B cell (primary cell): ENCODE measurements at regions not wholly inside any gene's neighbourhood (a gene's known extent, or its start where the extent isn't known, plus 50 kb on each side); places are given as distances from the start of the nearest gene placed in this dataset.

Experiments
- ATAC-seq: fragments of 200-7000 bp; cut with Tn5 transposase; one replicate; pipeline ENCODE4 v1.10.0; 2021; ENCODE audit warnings: low read depth, mild to moderate bottlenecking, moderate number of reproducible peaks, moderate library complexity
- CTCF ChIA-PET: fragments of 350-600 bp; sonication (Branson Sonifier 250); formaldehyde crosslinking; loops from one replicate; lab custom pipeline; 2021; ENCODE audit warnings: antibody characterized with exemption, inconsistent platforms; lab: Charles Lee
- POLR2A ChIA-PET: fragments of 350-600 bp; sonication (Branson Sonifier 250); formaldehyde crosslinking; loops from one replicate; lab custom pipeline; 2021; ENCODE audit warnings: antibody characterized with exemption; lab: Charles Lee
- DNase-seq: peaks from one replicate; pipeline ENCODE4 v3.0.0; 2013
- H2AFZ ChIP-seq: 2 replicates; pipeline ENCODE4 v1.6.1; 2012; ENCODE audit warnings: mild to moderate bottlenecking, low read depth, low read length; ENCODE audit not compliant: insufficient read depth, poor library complexity, severe bottlenecking
- H3K27ac ChIP-seq, 2 donors: 1 replicate in 1 of 2; 2 replicates in 1 of 2; pipeline ENCODE4 v1.5.1; 2012 to 2013; ENCODE audit warnings: low read length in 2 of 2, mild to moderate bottlenecking in 2 of 2, moderate library complexity in 1 of 2
- H3K27me3 ChIP-seq, 4 experiments: fragments of 200-600 bp in 1 of 4; sonication (generic) in 1 of 4; replicated peaks in 1 of 4; 1 replicate in 2 of 4; 2 replicates in 2 of 4; pipeline versions ENCODE4 v1.6.1 to v1.7.0; 2013 to 2016; ENCODE audit warnings: low read length in 3 of 4, mild to moderate bottlenecking in 2 of 4, mixed read lengths in 1 of 4, moderate library complexity in 1 of 4; ENCODE audit not compliant: insufficient read depth in 4 of 4, control insufficient read depth in 3 of 4; ENCODE audit errors: control extremely low read depth in 1 of 4
- H3K36me3 ChIP-seq, 2 experiments: replicated peaks in 1 of 2; 1 replicate in 1 of 2; 2 replicates in 1 of 2; pipeline versions ENCODE4 v1.6.1 to v1.7.1; 2013; ENCODE audit warnings: low read length in 1 of 2; ENCODE audit not compliant: insufficient read depth in 2 of 2, control insufficient read depth in 1 of 2; ENCODE audit errors: control extremely low read depth in 1 of 2, extremely low read depth in 1 of 2
- H3K4me1 ChIP-seq, 2 donors: fragments of 200-600 bp in 1 of 2; sonication (generic) in 1 of 2; 1 replicate in 1 of 2; 2 replicates in 1 of 2; pipeline versions ENCODE4 v1.5.1 to v1.6.1; 2013 to 2017; ENCODE audit warnings: low read length in 2 of 2; ENCODE audit not compliant: control insufficient read depth in 2 of 2, insufficient read depth in 2 of 2
- H3K4me2 ChIP-seq: replicated peaks from 2 replicates; pipeline ENCODE3; 2012; ENCODE audit warnings: mild to moderate bottlenecking, low read depth, low read length; ENCODE audit not compliant: poor library complexity, severe bottlenecking
- H3K4me3 ChIP-seq, 5 experiments: fragments of 200-600 bp in 1 of 5; sonication (generic) in 1 of 5; 1 replicate in 3 of 5; 2 replicates in 2 of 5; pipeline versions ENCODE4 v1.5.1 to v1.7.0; 2011 to 2016; ENCODE audit warnings: low read length in 4 of 5, mild to moderate bottlenecking in 4 of 5, low read depth in 2 of 5, control low read depth in 1 of 5, moderate library complexity in 1 of 5; ENCODE audit not compliant: insufficient read depth in 1 of 5; ENCODE audit errors: control extremely low read depth in 1 of 5, extremely low read depth in 1 of 5
- H3K79me2 ChIP-seq: fragments of 200-600 bp; sonication (generic); one replicate; pipeline ENCODE4 v1.6.0; 2016; ENCODE audit warnings: low read length; ENCODE audit not compliant: control insufficient read depth, insufficient read depth
- H3K9ac ChIP-seq: fragments of 200-600 bp; sonication (generic); 2 replicates; pipeline ENCODE4 v1.6.1; 2017; ENCODE audit warnings: mild to moderate bottlenecking, low read length, moderate library complexity
- H3K9me3 ChIP-seq, 3 donors: one replicate each; pipeline versions ENCODE4 v1.6.1 to v1.7.1; 2013; ENCODE audit warnings: low read length in 2 of 3; ENCODE audit not compliant: control insufficient read depth in 2 of 3, insufficient read depth in 1 of 3; ENCODE audit errors: control extremely low read depth in 1 of 3
- H4K20me1 ChIP-seq: 2 replicates; pipeline ENCODE4 v1.6.0; 2012; ENCODE audit warnings: mild to moderate bottlenecking, low read length; ENCODE audit not compliant: insufficient read depth, control insufficient read depth, poor library complexity, severe bottlenecking
- H3K27ac Mint-ChIP-seq: one replicate; pipeline ENCODE4 v1.8.0; 2021; ENCODE audit warnings: mixed read lengths
- H3K27me3 Mint-ChIP-seq: one replicate; pipeline ENCODE4 v1.8.0; 2021; ENCODE audit warnings: mixed read lengths
- H3K4me1 Mint-ChIP-seq: one replicate; pipeline ENCODE4 v1.8.0; 2021; ENCODE audit warnings: mixed read lengths
- H3K4me3 Mint-ChIP-seq: one replicate; pipeline ENCODE4 v1.8.0; 2021; ENCODE audit warnings: mixed read lengths
- H3K9me3 Mint-ChIP-seq: one replicate; pipeline ENCODE4 v1.8.0; 2022; ENCODE audit warnings: mixed read lengths; ENCODE audit not compliant: insufficient read depth
- CTCF ChIP-seq: fragments of 200-600 bp; IDR thresholded peaks from one replicate; pipeline ENCODE4 v1.8.0; 2022; ENCODE audit warnings: antibody characterized with exemption, mild to moderate bottlenecking
- EZH2 ChIP-seq: IDR thresholded peaks from 2 replicates; pipeline ENCODE4 v1.6.1; 2012; ENCODE audit warnings: borderline replicate concordance, low read depth, mild to moderate bottlenecking, moderate library complexity, low read length; ENCODE audit not compliant: insufficient read depth, poor library complexity, severe bottlenecking
- WGBS: methylation state at CpG from one replicate; pipeline ENCODE4 v1.1.5; 2013; ENCODE audit warnings: missing lambda C conversion rate; ENCODE audit not compliant: insufficient coverage; 5-methylcytosine and 5-hydroxymethylcytosine counted together
- intact Hi-C: fragments of 100-400 bp; cut with micrococcal nuclease; formaldehyde crosslinking; loops from one replicate; pipeline ENCODE4 v1.10.0; 2022

- ChIA-PET POLR2A (no interaction called here), CTCF (interaction anchor here (0.8 kb wide), 1 partner anchor 10 kb away, joined by 3 read pairs; no protein-coding TSS in a partner anchor)
- DNase-seq (no peak), ATAC-seq (no peak)
- WGBS: 93% methylated on average over 3 of the region's 7 CpGs
- Histone ChIP-seq H3K4me3 (no peak overlapping the region), H3K27ac (no peak overlapping the region), H2AFZ (no peak overlapping the region), H3K9me3 (no peaks in the 10 kb centered on the region), H3K36me3 (no peaks in the 10 kb centered on the region), H3K79me2 (no peaks in the 10 kb centered on the region), H3K9ac (no peak overlapping the region), H3K27me3 (no peaks in the 10 kb centered on the region), H3K4me1 (no peaks in the 10 kb centered on the region), H3K4me2 (no peak overlapping the region), H4K20me1 (no peaks in the 10 kb centered on the region)
- intact Hi-C loops: no loop called here
- TF ChIP-seq CTCF (no peak), EZH2 (no peak)
- Mint-ChIP-seq H3K27me3 (no peaks in the 10 kb centered on the region), H3K9me3 (no peaks in the 10 kb centered on the region), H3K4me3 (no peak overlapping the region), H3K4me1 (no peaks in the 10 kb centered on the region), H3K27ac (no peak overlapping the region)
Observed at GRCh38 chr14:38743966-38744584, 359.0 kb downstream of the SEC23A start.

GRCh38 chr14:38737686-38738407 lies 365.2 kb downstream of the SEC23A start:
- Mint-ChIP-seq H3K4me1 (no peaks in the 10 kb centered on the region), H3K27me3 (no peaks in the 10 kb centered on the region), H3K4me3 (no peak overlapping the region), H3K9me3 (peaks cover 4% of the 10 kb centered on the region), H3K27ac (no peak overlapping the region)
- H3K4me2 ChIP-seq: no peak overlapping the region
- intact Hi-C loops: no loop called here
- WGBS: 84% methylated on average over 10 of the region's 12 CpGs
- H3K79me2 ChIP-seq: no peaks in the 10 kb centered on the region
- ChIA-PET CTCF (no interaction called here), POLR2A (no interaction called here)
- no peak for TF ChIP-seq CTCF
- no peak for TF ChIP-seq EZH2
- no peak overlapping the region for H3K9ac ChIP-seq
- no peaks in the 10 kb centered on the region for H3K4me1 ChIP-seq
- H2AFZ ChIP-seq: no peak overlapping the region
- H4K20me1 ChIP-seq: no peaks in the 10 kb centered on the region
- no peaks in the 10 kb centered on the region for H3K27me3 ChIP-seq
- no peak overlapping the region for H3K27ac ChIP-seq
- H3K36me3 ChIP-seq: no peaks in the 10 kb centered on the region
- no peaks in the 10 kb centered on the region for H3K9me3 ChIP-seq
- DNase-seq (no peak), ATAC-seq (no peak)
- no peak overlapping the region for H3K4me3 ChIP-seq
